ENCODE measurements at regions not wholly inside any gene's neighbourhood (a gene's known extent, or its start where the extent isn't known, plus 50 kb on each side); places are given as distances from the start of the nearest gene placed in this dataset.

GRCh38 chr4:14399848-14400247, 602.4 kb upstream of the CPEB2 start:
- Histone ChIP-seq H3K27ac (no peak overlapping the region), H3K9me3 (no peaks in the 10 kb centered on the region), H3K27me3 (no peaks in the 10 kb centered on the region), H3K4me1 (no peaks in the 10 kb centered on the region), H3K36me3 (no peaks in the 10 kb centered on the region), H3K4me3 (no peak overlapping the region)
- intact Hi-C loops (cut with DNase I; ENCODE audit: low total_unique reads), result no loop called here
- no peak for TF ChIP-seq CTCF (IDR thresholded peaks at IDR 0.05)
- no peak for DNase-seq

DNA sequence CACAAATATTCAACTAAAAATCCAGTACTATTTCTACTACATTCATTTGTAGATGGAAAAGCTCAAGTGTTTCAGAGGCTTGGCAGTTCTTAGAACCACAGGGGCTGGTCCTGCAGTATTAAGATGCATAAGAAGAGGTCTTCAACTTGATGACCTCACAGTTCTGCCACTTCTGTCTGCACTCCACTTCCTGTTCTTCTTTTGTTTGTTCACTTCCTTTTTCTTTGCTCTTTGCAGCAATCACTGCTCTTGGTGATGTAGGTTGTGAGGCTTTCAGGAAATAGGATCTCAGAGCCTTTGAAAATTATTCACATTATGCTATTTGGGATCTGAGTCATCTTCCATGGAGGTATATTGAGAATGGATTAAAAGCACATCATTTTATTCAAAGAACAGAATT, 602.0 kb upstream of the CPEB2 start:
- Histone ChIP-seq H3K4me1 (no peaks in the 10 kb centered on the region), H3K9me3 (no peaks in the 10 kb centered on the region), H3K27ac (no peak overlapping the region), H3K4me3 (no peak overlapping the region), H3K36me3 (no peaks in the 10 kb centered on the region), H3K27me3 (no peaks in the 10 kb centered on the region)
- intact Hi-C loops (cut with DNase I; ENCODE audit: low total_unique reads), result no loop called here
- DNase-seq, result no peak
- no peak for TF ChIP-seq CTCF (IDR thresholded peaks at IDR 0.05)

DNA sequence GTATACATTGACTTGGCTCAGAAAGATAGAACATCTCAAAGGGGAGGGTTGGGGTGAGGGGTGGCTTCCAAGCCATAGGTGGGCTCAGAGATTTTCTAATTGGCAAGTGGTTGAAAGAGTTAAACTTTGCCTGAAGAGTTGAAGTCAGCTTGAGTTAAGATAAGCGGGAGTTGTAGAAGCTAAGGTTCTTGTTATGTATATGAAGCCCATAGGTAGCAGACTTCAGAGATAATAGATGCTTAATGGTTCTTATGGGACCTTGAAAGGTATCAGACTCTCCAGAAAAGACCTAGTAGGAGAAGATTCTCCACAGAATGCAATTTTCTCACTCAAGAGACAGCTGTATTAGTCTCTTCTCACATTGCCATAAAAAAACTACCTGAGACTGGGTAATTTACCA, 599.1 kb upstream of the CPEB2 start:
- intact Hi-C loops (cut with DNase I; ENCODE audit: low total_unique reads), result no loop called here
- Histone ChIP-seq H3K9me3 (no peaks in the 10 kb centered on the region), H3K27ac (no peak overlapping the region), H3K36me3 (no peaks in the 10 kb centered on the region), H3K27me3 (no peaks in the 10 kb centered on the region), H3K4me3 (no peak overlapping the region), H3K4me1 (no peaks in the 10 kb centered on the region)
- DNase-seq, result no peak
- no peak for TF ChIP-seq CTCF (IDR thresholded peaks at IDR 0.05)

DNA sequence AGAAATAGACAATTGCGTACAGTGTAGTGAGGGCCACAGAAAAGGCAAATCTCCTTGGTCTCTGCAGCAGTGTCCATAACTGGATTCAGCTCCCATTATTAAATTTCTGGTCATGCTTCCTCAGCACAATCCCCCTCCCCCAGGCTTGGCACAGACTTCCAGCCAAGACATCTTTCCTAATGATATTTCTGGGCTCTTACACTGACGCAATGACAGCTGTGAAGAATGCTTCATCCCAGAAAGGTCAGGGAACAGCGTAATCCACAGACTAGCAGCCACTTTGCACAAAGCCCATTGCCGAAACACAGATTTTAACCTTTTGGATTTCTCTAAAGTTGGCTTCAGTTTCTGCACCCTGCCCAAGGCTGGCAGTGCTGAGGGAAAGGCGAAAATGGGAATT, 597.6 kb upstream of the CPEB2 start:
- no peak for DNase-seq
- no peaks in the 10 kb centered on the region for H3K4me1 ChIP-seq
- H3K9me3 ChIP-seq, result no peaks in the 10 kb centered on the region
- H3K27me3 ChIP-seq, result no peaks in the 10 kb centered on the region
- H3K4me3 ChIP-seq, result no peak overlapping the region
- no peaks in the 10 kb centered on the region for H3K36me3 ChIP-seq
- intact Hi-C loops (cut with DNase I; ENCODE audit: low total_unique reads), result no loop called here
- H3K27ac ChIP-seq, result no peak overlapping the region
- TF ChIP-seq CTCF (IDR thresholded peaks at IDR 0.05), result no peak

DNA sequence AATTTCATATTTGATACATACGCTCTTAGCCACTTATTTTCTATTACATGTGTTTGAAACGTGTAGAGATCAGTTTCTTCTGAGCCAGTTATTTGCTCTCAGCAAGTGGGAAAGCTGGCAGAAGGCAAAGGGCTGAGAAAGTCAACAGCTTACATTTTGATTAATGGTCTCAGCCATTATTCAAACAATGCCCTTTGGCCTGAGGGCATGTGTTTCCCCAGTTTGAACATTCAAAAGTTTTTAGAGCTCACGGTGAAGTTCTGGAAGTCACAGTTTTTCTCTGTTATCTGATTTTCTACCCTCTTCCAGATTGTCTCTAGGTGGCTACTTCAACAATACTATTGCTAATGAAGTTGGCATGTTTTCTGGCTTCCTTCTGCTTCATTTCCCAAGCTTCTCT, 591.8 kb upstream of the CPEB2 start:
- H3K9me3 ChIP-seq, result no peaks in the 10 kb centered on the region
- TF ChIP-seq CTCF (IDR thresholded peaks at IDR 0.05), result no peak
- no peaks in the 10 kb centered on the region for H3K27me3 ChIP-seq
- intact Hi-C loops (cut with DNase I; ENCODE audit: low total_unique reads), result no loop called here
- H3K4me3 ChIP-seq, result no peak overlapping the region
- no peaks in the 10 kb centered on the region for H3K4me1 ChIP-seq
- no peaks in the 10 kb centered on the region for H3K36me3 ChIP-seq
- DNase-seq, result no peak
- no peak overlapping the region for H3K27ac ChIP-seq

- Histone ChIP-seq H3K4me3 (no peak overlapping the region), H3K27me3 (no peaks in the 10 kb centered on the region), H3K27ac (no peak overlapping the region), H3K36me3 (no peaks in the 10 kb centered on the region), H3K4me1 (no peaks in the 10 kb centered on the region), H3K9me3 (no peaks in the 10 kb centered on the region)
- no peak for DNase-seq
- intact Hi-C loops (cut with DNase I; ENCODE audit: low total_unique reads), result no loop called here
- TF ChIP-seq CTCF (IDR thresholded peaks at IDR 0.05), result no peak
Observed at GRCh38 chr4:14415146-14415545, 587.1 kb upstream of the CPEB2 start.

Data from tibial artery (tissue), 4 donors.